Prostate gland (tissue), 2 donors: ENCODE measurements at regions not wholly inside any gene's neighbourhood (a gene's known extent, or its start where the extent isn't known, plus 50 kb on each side); places are given as distances from the start of the nearest gene placed in this dataset.

ENCODE experiments used
- POLR2A ChIP-seq: fragments of 450-650 bp; IDR thresholded peaks from one replicate; pipeline ENCODE4 v1.6.1; 2016; ENCODE audit warnings: antibody characterized with exemption, mild to moderate bottlenecking
- POLR2AphosphoS5 ChIP-seq: sonication (generic); formaldehyde crosslinking; IDR thresholded peaks from one replicate; pipeline ENCODE4 v1.6.1; 2017; ENCODE audit warnings: antibody characterized with exemption
- TF ChIP-seq, protein P1 (sequence below), 4 experiments: fragments of 200-600 bp in 2 of 4; fragments of 450-650 bp in 2 of 4; sonication (generic) in 2 of 4; IDR thresholded peaks; 1 replicate in 3 of 4; 2 replicates in 1 of 4; pipeline ENCODE4 v1.5.1; 2016 to 2019; ENCODE audit warnings: antibody characterized with exemption in 4 of 4, mild to moderate bottlenecking in 2 of 4, moderate library complexity in 2 of 4

DNA sequence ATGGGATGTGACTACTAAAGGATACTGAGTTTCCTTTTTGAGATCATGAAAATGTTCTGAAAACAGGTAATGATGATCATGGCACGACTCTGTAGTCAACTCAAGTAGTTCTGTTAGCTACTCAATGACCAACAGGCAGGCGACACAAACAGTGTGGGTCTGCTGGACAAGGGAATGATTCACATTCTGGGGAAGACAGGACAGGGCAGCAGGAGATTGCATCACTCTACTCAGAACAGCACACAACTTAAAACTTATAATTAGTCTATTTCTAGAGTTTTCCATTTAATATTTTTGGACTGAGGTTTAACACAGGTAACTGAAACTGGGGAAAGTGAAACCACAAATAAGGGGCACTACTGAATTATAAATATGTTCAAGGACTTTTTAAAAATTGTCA lies 365.2 kb downstream of the PRDM5 start:
- TF ChIP-seq, protein P1, sequence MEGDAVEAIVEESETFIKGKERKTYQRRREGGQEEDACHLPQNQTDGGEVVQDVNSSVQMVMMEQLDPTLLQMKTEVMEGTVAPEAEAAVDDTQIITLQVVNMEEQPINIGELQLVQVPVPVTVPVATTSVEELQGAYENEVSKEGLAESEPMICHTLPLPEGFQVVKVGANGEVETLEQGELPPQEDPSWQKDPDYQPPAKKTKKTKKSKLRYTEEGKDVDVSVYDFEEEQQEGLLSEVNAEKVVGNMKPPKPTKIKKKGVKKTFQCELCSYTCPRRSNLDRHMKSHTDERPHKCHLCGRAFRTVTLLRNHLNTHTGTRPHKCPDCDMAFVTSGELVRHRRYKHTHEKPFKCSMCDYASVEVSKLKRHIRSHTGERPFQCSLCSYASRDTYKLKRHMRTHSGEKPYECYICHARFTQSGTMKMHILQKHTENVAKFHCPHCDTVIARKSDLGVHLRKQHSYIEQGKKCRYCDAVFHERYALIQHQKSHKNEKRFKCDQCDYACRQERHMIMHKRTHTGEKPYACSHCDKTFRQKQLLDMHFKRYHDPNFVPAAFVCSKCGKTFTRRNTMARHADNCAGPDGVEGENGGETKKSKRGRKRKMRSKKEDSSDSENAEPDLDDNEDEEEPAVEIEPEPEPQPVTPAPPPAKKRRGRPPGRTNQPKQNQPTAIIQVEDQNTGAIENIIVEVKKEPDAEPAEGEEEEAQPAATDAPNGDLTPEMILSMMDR (IDR thresholded peaks at IDR 0.05): no peak
- TF ChIP-seq POLR2AphosphoS5 (no peak), POLR2A (no peak)
